Thoracic aorta (tissue), 2 donors: ENCODE measurements at regions not wholly inside any gene's neighbourhood (a gene's known extent, or its start where the extent isn't known, plus 50 kb on each side); places are given as distances from the start of the nearest gene placed in this dataset.

ENCODE experiments used
- ATAC-seq: fragments of 150-250 bp; one replicate; pipeline ENCODE4 v1.8.0; 2017; ENCODE audit warnings: low read depth; ENCODE audit not compliant: insufficient number of reproducible peaks, low FRiP score
- DNase-seq: peaks from one replicate; pipeline ENCODE4 v3.0.0-alpha.2; 2020; ENCODE audit warnings: low spot score
- H3K27ac ChIP-seq, 2 donors: fragments of 200-600 bp; sonication (generic); 1 replicate in 1 of 2; 2 replicates in 1 of 2; pipeline ENCODE4 v1.5.1; 2016; ENCODE audit warnings: mild to moderate bottlenecking in 2 of 2, moderate library complexity in 2 of 2
- H3K27me3 ChIP-seq: fragments of 200-600 bp; sonication (generic); replicated peaks from 2 replicates; pipeline ENCODE4 v1.6.0; 2016; ENCODE audit warnings: mild to moderate bottlenecking; ENCODE audit not compliant: insufficient read depth
- H3K36me3 ChIP-seq: fragments of 200-600 bp; sonication (generic); one replicate; pipeline ENCODE4 v1.5.1; 2016
- H3K4me1 ChIP-seq, 2 donors: fragments of 200-600 bp; sonication (generic); 1 replicate in 1 of 2; 2 replicates in 1 of 2; pipeline versions ENCODE4 v1.5.1 to v1.6.0; 2016; ENCODE audit warnings: low read depth in 2 of 2, mild to moderate bottlenecking in 1 of 2; ENCODE audit not compliant: control insufficient read depth in 1 of 2
- H3K4me3 ChIP-seq: fragments of 200-600 bp; sonication (generic); 2 replicates; pipeline ENCODE4 v1.5.1; 2016; ENCODE audit warnings: mild to moderate bottlenecking
- H3K9me3 ChIP-seq: fragments of 200-600 bp; sonication (generic); 2 replicates; pipeline ENCODE4 v1.5.1; 2016
- TF ChIP-seq, protein P1 (sequence below): fragments of 200-600 bp; sonication (generic); IDR thresholded peaks from one replicate; pipeline ENCODE4 v1.5.1; 2019; ENCODE audit warnings: antibody characterized with exemption

- ATAC-seq (no peak), DNase-seq (no peak)
- Histone ChIP-seq H3K4me3 (no peak overlapping the region), H3K4me1 (peaks cover 22 to 66% of the 10 kb centered on the region in 2 donors), H3K9me3 (no peaks in the 10 kb centered on the region), H3K27ac (peak overlapping the region in 1 of 2 donors; percentile 53), H3K36me3 (no peaks in the 10 kb centered on the region), H3K27me3 (no peaks in the 10 kb centered on the region)
- TF ChIP-seq, protein P1, sequence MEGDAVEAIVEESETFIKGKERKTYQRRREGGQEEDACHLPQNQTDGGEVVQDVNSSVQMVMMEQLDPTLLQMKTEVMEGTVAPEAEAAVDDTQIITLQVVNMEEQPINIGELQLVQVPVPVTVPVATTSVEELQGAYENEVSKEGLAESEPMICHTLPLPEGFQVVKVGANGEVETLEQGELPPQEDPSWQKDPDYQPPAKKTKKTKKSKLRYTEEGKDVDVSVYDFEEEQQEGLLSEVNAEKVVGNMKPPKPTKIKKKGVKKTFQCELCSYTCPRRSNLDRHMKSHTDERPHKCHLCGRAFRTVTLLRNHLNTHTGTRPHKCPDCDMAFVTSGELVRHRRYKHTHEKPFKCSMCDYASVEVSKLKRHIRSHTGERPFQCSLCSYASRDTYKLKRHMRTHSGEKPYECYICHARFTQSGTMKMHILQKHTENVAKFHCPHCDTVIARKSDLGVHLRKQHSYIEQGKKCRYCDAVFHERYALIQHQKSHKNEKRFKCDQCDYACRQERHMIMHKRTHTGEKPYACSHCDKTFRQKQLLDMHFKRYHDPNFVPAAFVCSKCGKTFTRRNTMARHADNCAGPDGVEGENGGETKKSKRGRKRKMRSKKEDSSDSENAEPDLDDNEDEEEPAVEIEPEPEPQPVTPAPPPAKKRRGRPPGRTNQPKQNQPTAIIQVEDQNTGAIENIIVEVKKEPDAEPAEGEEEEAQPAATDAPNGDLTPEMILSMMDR = no peak
These were observed 93.5 kb downstream of the NAV1 start for GRCh38 chr1:201632364-201632952.

DNA sequence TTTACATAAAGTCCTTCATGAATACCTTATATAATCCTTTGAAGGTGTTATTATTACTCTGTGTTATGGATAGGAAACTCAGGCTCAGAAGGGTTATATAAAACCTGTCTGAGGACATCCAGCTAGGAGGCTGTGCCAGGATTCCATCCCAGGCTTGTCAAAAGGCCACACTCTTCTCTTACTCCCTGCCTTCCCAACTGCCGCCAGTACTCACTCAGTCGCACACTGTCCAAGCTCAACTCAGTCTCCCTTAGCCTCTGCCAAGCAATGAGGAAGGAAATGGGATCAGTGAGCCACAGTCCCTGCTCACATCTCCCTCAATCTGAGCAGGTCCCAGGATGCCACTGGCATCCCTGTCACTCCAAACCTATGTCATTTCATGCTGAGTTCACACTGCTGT is 94.4 kb downstream of the NAV1 start:
- H3K4me3 ChIP-seq = no peak overlapping the region
- no peaks in the 10 kb centered on the region for H3K36me3 ChIP-seq
- DNase-seq = no peak
- TF ChIP-seq, protein P1 = no peak
- ATAC-seq = no peak
- no peaks in the 10 kb centered on the region for H3K9me3 ChIP-seq
- peaks cover 22 to 64% of the 10 kb centered on the region in 2 donors for H3K4me1 ChIP-seq
- H3K27ac ChIP-seq = peak overlapping the region in 1 of 2 donors; percentile 53
- no peaks in the 10 kb centered on the region for H3K27me3 ChIP-seq

DNA sequence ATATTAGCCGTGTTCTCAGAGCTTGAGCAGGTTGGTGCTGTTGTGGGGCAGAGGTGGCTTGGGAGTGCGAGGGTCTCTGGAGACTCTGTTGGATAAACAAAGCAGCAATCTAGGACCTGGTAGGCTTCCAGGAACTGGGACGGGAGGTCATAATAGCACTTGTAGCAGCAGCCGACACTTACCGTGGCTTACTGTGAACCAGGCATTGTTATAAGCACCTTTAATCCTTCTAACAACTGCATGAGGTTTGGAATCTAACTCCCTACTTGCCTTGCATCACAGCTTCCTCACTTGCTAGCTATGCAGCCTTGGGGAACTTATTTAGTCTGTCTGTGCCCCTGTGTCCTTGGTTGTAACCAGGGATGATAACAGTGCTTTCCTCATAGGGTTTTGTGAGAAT is 94.9 kb downstream of the NAV1 start:
- no peak overlapping the region for H3K4me3 ChIP-seq
- no peaks in the 10 kb centered on the region for H3K9me3 ChIP-seq
- H3K27ac ChIP-seq = peak overlapping the region in 1 of 2 donors; percentile 53
- TF ChIP-seq, protein P1 = no peak
- no peak for DNase-seq
- H3K4me1 ChIP-seq = peaks cover 19 to 59% of the 10 kb centered on the region in 2 donors
- ATAC-seq = no peak
- H3K36me3 ChIP-seq = no peaks in the 10 kb centered on the region
- no peaks in the 10 kb centered on the region for H3K27me3 ChIP-seq

GRCh38 chr1:201634261-201634660 is 95.3 kb downstream of the NAV1 start:
- ATAC-seq = no peak
- no peak for DNase-seq
- Histone ChIP-seq H3K4me3 (no peak overlapping the region), H3K4me1 (peaks cover 16 to 54% of the 10 kb centered on the region in 2 donors), H3K27ac (peak overlapping the region in 1 of 2 donors; percentile 53), H3K36me3 (no peaks in the 10 kb centered on the region), H3K9me3 (no peaks in the 10 kb centered on the region), H3K27me3 (no peaks in the 10 kb centered on the region)
- TF ChIP-seq, protein P1 = no peak

DNA sequence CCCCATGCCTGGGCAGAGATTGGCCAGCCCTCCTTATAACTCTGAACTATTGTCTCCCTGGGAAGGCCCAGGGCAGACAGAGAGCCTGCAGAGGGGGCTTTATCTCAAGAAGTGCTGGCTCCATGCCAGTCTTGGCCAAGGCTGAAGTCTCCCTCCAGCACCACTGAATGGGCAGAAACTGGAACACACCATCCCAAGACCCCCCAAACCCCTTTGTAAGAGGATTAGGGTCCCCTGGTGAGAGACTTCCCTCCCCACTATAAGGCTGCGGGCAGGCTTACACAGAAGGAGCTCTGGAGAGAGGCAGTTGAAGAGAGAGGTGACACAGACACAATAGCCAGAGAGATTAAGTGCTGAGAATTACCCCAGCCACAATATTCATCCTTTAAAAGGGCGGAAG is 97.2 kb downstream of the NAV1 start:
- Histone ChIP-seq H3K36me3 (no peaks in the 10 kb centered on the region), H3K9me3 (no peaks in the 10 kb centered on the region), H3K27ac (no peak overlapping the region), H3K4me3 (no peak overlapping the region), H3K4me1 (peaks cover 10 to 36% of the 10 kb centered on the region in 2 donors), H3K27me3 (no peaks in the 10 kb centered on the region)
- DNase-seq = no peak
- TF ChIP-seq, protein P1 = no peak
- ATAC-seq = no peak
